IPS-20b (cell line): ENCODE measurements at regions not wholly inside any gene's neighbourhood (a gene's known extent, or its start where the extent isn't known, plus 50 kb on each side); places are given as distances from the start of the nearest gene placed in this dataset.

ENCODE experiments used
- H3K27ac ChIP-seq: one replicate; pipeline ENCODE4 v1.5.1; 2013; ENCODE audit warnings: low read length
- H3K27me3 ChIP-seq: 2 replicates; pipeline ENCODE4 v1.6.1; 2013; ENCODE audit warnings: mild to moderate bottlenecking, low read length, inconsistent platforms; ENCODE audit not compliant: insufficient read depth
- H3K36me3 ChIP-seq: 2 replicates; pipeline ENCODE4 v1.6.1; 2013; ENCODE audit warnings: low read depth, mild to moderate bottlenecking, inconsistent platforms, low read length, moderate library complexity; ENCODE audit not compliant: insufficient read depth
- H3K4me1 ChIP-seq: 2 replicates; pipeline ENCODE4 v1.6.1; 2013; ENCODE audit warnings: mild to moderate bottlenecking, control low read depth, inconsistent platforms, low read length, moderate library complexity; ENCODE audit not compliant: insufficient read depth
- H3K4me3 ChIP-seq: 2 replicates; pipeline ENCODE4 v1.5.1; 2013; ENCODE audit warnings: mild to moderate bottlenecking, low read length, inconsistent platforms
- H3K9ac ChIP-seq: 2 replicates; pipeline ENCODE4 v1.6.1; 2013; ENCODE audit warnings: low read depth, mild to moderate bottlenecking, inconsistent platforms, low read length, moderate library complexity
- H3K9me3 ChIP-seq: 2 replicates; pipeline ENCODE4 v1.6.1; 2013; ENCODE audit warnings: mild to moderate bottlenecking, low read depth, low read length, inconsistent platforms; ENCODE audit not compliant: insufficient read depth

DNA sequence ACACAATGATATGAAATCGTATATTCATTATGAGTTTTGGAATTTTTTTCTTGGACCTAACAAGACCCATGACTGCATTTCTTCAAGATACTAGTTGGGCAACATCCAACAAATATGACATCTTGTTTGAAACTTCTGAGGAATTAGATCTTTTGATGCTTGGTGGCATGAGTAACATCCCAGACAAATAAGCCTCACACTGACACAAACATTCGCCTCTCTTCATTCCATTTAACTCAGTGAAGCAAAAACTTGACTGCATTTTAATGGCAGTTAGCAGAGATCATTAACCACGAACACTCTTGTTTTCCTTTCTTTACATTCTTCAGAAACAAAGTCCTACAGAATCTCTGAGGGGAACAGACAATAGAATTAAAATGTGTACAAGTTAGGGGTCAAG lies 758.3 kb downstream of the C12orf50 start:
- H3K27ac ChIP-seq, result no peak overlapping the region
- H3K27me3 ChIP-seq, result no peaks in the 10 kb centered on the region
- H3K4me3 ChIP-seq, result no peak overlapping the region
- no peak overlapping the region for H3K9ac ChIP-seq
- no peaks in the 10 kb centered on the region for H3K36me3 ChIP-seq
- no peaks in the 10 kb centered on the region for H3K4me1 ChIP-seq
- H3K9me3 ChIP-seq, result no peaks in the 10 kb centered on the region

DNA sequence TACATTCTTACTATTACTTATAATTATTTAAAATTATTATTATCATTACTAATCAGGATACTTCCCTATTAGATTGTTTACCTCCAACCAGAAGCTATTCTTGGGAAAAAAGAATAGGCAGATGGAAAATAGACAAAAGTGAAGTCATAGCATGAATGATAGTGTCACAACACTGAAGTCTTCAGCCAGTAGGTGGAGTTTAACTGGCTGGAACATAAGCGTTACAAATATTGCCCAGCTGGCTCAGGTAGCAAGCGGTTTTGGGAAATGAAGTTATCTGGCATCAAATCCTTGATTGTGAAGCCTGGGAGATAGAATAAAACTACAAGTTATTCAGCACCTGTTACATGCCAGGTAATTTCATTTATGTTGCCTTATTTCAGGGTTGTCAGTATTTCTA lies 762.9 kb downstream of the C12orf50 start:
- Histone ChIP-seq H3K9ac (no peak overlapping the region), H3K27ac (no peak overlapping the region), H3K9me3 (no peaks in the 10 kb centered on the region), H3K4me1 (no peaks in the 10 kb centered on the region), H3K27me3 (no peaks in the 10 kb centered on the region), H3K36me3 (no peaks in the 10 kb centered on the region), H3K4me3 (no peak overlapping the region)

DNA sequence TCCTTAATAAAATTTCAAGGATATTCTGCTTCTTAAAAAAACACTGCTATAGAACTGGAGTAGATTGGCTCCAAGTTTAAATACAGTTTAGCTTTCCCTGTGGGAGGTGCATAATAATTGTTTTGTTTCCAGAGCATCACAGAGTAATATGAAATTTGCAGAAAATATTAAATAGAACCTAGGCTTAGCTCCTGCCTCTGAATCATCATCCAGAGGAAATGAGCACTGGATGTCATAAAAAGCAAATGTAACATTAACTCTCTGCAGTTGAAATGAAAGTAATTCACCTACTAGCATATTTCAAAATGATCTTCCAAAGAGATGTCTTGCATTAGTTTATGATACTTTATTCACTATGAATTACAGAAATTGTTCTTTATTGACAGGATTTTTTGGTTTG lies 769.8 kb downstream of the C12orf50 start:
- no peak overlapping the region for H3K27ac ChIP-seq
- no peaks in the 10 kb centered on the region for H3K9me3 ChIP-seq
- H3K4me3 ChIP-seq, result no peak overlapping the region
- no peaks in the 10 kb centered on the region for H3K4me1 ChIP-seq
- H3K27me3 ChIP-seq, result no peaks in the 10 kb centered on the region
- no peak overlapping the region for H3K9ac ChIP-seq
- H3K36me3 ChIP-seq, result no peaks in the 10 kb centered on the region

DNA sequence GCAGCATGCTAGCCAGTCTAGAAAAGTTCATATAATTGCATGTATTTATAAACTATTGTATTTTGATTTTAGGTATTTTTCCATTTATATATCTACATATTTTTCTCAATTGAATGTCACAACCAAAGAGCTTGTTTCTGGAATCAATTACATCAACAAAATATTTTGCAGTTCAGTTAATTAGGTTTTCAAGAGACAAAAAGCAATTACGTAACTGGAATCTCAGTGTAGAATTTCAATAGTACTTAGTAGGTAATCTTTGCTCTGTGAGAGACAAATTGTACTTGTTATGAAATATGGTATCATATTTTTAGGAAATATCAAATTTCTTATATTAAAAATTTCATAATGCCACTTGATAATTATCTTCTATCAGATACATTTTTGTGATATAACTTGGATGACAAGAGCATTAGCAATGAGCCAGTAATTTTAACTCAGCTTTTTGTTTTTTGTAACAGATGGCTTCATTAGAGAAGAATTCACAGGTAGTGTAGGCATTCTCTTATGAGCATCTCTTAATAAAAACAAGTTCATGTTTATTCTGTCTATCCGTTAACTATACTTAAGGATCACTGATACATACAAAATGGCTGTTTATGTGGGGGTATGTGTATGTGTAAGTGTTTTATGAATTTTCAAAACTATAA lies 774.7 kb downstream of the C12orf50 start:
- no peak overlapping the region for H3K27ac ChIP-seq
- peaks cover 6% of the 10 kb centered on the region; the same call in 1 of the 2 replicates for H3K9me3 ChIP-seq
- H3K4me1 ChIP-seq, result no peaks in the 10 kb centered on the region
- no peak overlapping the region for H3K4me3 ChIP-seq
- H3K9ac ChIP-seq, result no peak overlapping the region
- H3K27me3 ChIP-seq, result no peaks in the 10 kb centered on the region
- no peaks in the 10 kb centered on the region for H3K36me3 ChIP-seq

DNA sequence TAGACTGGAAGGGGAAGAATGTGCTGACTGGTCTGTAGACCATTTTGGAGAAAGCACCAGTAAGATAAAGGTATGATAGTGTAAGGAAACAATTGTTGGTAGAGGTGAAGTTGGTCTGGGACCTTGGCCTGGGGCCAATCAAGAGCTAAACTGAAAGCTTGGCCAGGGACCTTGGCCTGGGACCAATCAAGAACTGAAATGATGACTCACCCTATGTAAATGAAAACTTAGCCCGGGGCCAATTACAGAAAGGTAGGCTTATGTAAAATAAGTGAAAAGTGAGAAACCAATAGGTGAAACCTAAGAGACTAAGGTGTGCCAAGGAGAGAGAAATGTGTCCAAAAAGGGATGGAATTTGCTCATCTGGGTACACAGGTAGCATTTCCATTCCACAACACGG lies 776.0 kb downstream of the C12orf50 start:
- Histone ChIP-seq H3K27ac (no peak overlapping the region), H3K4me1 (no peaks in the 10 kb centered on the region), H3K27me3 (no peaks in the 10 kb centered on the region), H3K36me3 (no peaks in the 10 kb centered on the region), H3K9ac (no peak overlapping the region), H3K9me3 (peaks cover 6% of the 10 kb centered on the region; the same call in 1 of the 2 replicates), H3K4me3 (no peak overlapping the region)

DNA sequence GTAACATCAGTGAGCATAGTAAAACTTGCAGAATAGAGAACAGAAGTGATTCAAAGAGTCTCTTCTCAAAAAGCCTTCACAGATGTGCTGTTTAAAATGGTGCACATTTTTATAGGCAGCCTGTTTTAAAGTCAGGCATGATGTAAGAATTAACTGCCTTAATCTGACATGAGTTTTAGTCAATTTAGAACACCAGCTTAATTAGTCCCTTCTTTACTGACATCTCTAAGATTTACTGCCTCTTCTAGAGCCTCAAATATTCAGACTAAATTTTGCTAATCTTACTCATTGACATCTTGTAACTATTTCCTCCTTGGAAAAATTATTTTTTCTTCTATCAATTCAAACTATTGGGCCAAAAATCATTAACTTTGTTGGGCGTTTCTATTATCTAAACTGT lies 782.5 kb downstream of the C12orf50 start:
- H3K36me3 ChIP-seq, result no peaks in the 10 kb centered on the region
- no peak overlapping the region for H3K9ac ChIP-seq
- no peak overlapping the region for H3K27ac ChIP-seq
- H3K27me3 ChIP-seq, result no peaks in the 10 kb centered on the region
- no peaks in the 10 kb centered on the region for H3K4me1 ChIP-seq
- no peak overlapping the region for H3K4me3 ChIP-seq
- H3K9me3 ChIP-seq, result no peaks in the 10 kb centered on the region

DNA sequence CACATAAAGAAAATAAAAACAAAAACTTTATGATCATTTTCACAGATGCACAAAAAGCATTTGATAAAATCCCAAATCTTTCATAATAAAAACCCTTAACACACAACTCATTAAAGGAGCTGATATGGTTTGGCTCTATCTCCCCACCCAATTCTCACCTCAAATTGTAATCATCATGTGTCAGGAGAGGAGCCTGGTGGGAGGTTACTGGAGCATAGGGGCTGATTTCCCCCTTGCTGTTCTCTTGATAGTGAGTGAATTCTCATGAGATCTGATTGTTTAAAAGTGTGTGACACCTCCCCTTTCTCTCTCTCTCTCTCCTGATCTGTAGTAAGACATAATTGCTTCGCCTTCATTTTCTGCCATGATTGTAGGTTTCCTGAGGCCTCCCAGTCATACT lies 790.7 kb downstream of the C12orf50 start:
- Histone ChIP-seq H3K4me1 (no peaks in the 10 kb centered on the region), H3K27ac (no peak overlapping the region), H3K36me3 (no peaks in the 10 kb centered on the region), H3K9me3 (no peaks in the 10 kb centered on the region), H3K4me3 (no peak overlapping the region), H3K9ac (no peak overlapping the region), H3K27me3 (no peaks in the 10 kb centered on the region)

DNA sequence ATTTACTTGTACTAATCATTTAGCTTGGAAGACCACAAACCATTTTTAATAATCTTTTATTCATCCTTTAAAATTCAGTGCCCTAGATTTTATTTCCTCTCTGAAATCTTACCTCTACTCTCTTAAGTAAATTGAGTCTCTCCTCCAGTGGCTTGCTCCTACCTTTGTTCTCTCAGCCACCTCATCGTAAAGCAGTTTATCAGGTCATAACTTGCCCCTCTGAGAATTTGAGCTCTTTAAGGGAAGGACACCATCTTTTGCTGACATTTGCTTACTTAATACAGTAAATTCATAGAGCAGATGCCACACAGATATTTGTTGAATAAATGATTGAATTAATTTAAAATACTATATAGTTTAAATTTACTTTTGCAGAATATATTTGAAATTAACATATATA lies 794.3 kb downstream of the C12orf50 start:
- Histone ChIP-seq H3K27ac (no peak overlapping the region), H3K9ac (no peak overlapping the region), H3K4me3 (no peak overlapping the region), H3K27me3 (no peaks in the 10 kb centered on the region), H3K4me1 (no peaks in the 10 kb centered on the region), H3K36me3 (no peaks in the 10 kb centered on the region), H3K9me3 (no peaks in the 10 kb centered on the region)

DNA sequence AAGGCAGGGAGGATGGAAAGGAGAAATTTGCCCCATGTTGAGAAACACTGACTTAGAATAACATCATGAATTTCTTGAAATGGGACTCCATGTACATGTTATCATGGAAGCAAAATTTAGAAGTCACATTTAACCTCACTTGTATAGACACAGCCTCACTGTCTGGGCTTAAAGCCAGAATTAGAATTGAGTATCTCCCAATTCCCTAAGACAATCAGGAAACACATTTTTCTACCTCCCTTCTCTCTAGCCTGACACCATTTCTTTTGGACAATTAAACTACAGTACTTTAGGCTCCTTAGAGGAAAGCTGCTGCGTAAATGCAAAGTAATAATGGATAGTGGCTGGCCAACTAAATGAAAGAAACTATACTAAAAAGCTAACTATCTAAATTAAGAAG lies 795.5 kb downstream of the C12orf50 start:
- Histone ChIP-seq H3K9me3 (no peaks in the 10 kb centered on the region), H3K36me3 (no peaks in the 10 kb centered on the region), H3K27ac (no peak overlapping the region), H3K9ac (no peak overlapping the region), H3K27me3 (no peaks in the 10 kb centered on the region), H3K4me1 (no peaks in the 10 kb centered on the region), H3K4me3 (no peak overlapping the region)

DNA sequence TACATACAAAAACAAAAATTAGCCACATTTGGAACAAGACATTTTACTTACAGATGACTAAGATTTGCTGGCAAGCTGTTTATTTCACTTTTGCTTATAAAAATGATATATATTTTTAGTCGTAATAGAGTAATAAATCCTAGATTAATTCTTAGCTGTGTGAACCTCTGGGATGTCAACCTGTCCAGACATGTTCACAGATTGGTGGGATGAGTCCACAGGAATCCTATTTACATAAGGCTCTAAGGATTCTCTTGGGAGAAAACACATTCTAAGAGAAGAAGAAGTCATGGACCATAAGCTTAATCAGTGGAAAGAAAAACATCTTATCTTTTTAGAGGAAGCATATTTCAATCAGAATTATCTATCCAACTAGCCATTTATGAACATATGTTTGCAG lies 797.4 kb downstream of the C12orf50 start:
- no peaks in the 10 kb centered on the region for H3K36me3 ChIP-seq
- H3K9ac ChIP-seq, result no peak overlapping the region
- H3K9me3 ChIP-seq, result no peaks in the 10 kb centered on the region
- H3K27me3 ChIP-seq, result no peaks in the 10 kb centered on the region
- no peak overlapping the region for H3K4me3 ChIP-seq
- no peak overlapping the region for H3K27ac ChIP-seq
- H3K4me1 ChIP-seq, result no peaks in the 10 kb centered on the region

DNA sequence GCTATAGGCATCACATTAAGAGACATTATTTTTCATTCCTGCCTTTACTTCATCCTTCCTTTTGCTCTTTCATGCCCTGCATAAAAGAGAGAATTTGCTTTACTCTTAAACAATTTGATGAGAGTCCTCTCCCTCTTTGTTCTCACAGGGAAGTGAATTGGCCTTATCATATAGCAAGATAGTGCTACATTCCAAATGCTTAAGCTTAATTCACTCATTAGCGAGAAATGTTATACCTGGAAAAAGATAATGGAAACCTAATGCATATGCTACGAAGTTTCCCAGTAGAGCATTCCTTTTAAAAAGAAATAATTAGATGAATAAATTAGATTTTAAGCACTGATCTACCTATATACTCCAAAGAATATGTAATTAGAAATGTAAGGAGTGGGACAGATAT lies 798.8 kb downstream of the C12orf50 start:
- Histone ChIP-seq H3K9ac (no peak overlapping the region), H3K36me3 (no peaks in the 10 kb centered on the region), H3K4me3 (no peak overlapping the region), H3K27me3 (no peaks in the 10 kb centered on the region), H3K9me3 (no peaks in the 10 kb centered on the region), H3K27ac (no peak overlapping the region), H3K4me1 (no peaks in the 10 kb centered on the region)

DNA sequence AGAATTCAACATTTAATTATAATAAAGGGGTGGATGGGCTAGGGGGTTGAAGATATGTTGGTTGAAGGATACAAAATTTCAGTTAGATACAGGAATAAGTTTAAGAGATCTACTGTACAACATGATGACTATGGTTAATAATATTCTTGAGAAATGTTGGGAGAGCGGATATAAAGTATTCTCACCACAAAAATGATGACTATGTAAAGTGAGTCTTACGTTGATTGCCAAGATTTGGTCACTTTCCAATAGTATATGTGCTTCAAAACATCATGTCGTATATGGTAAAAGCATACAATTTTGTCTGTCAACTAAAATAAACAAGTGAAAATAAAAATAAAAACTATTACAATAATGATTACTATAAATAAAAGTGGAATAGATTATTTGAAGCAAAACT lies 802.0 kb downstream of the C12orf50 start:
- H3K4me1 ChIP-seq, result no peaks in the 10 kb centered on the region
- H3K4me3 ChIP-seq, result no peak overlapping the region
- H3K9ac ChIP-seq, result no peak overlapping the region
- H3K27me3 ChIP-seq, result no peaks in the 10 kb centered on the region
- H3K36me3 ChIP-seq, result no peaks in the 10 kb centered on the region
- no peaks in the 10 kb centered on the region for H3K9me3 ChIP-seq
- H3K27ac ChIP-seq, result no peak overlapping the region
